ENCODE measurements at regions not wholly inside any gene's neighbourhood (a gene's known extent, or its start where the extent isn't known, plus 50 kb on each side); places are given as distances from the start of the nearest gene placed in this dataset.

GRCh38 chr9:87189006-87189405, 241.7 kb upstream of the GAS1 start:
- Mint-ChIP-seq H3K9me3 (ENCODE audit: unreplicated experiment) (no peaks in the 10 kb centered on the region), H3K27ac (ENCODE audit: unreplicated experiment) (no peak overlapping the region), H3K4me1 (ENCODE audit: unreplicated experiment) (peaks cover 66% of the 10 kb centered on the region), H3K27me3 (ENCODE audit: unreplicated experiment) (no peaks in the 10 kb centered on the region), H3K36me3 (ENCODE audit: unreplicated experiment) (no peaks in the 10 kb centered on the region), H3K4me3 (ENCODE audit: unreplicated experiment) (no peak overlapping the region)
- TF ChIP-seq CTCF (IDR thresholded peaks at IDR 0.05): no peak
- no peak for DNase-seq (ENCODE audit: extremely low spot score, unreplicated experiment)

DNA sequence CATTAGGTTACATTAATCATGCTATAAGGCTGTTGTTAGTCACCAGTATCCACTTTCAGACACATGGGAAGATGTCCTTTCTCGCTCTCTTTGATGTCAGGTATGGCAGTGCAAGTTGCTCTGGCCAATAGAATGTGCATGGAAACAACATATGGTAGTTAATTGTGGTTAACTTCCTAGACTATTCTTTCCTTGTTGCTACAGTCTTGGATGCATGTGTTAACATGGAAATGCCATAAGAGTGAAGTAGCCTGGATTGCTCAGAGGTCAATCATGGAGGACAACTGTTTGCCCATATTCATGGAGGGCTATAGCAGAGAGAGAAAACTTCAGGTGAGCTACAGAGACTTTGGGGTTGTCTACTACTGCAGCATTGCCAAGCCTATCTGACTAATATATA, 245.8 kb upstream of the GAS1 start:
- Mint-ChIP-seq H3K27ac (ENCODE audit: unreplicated experiment) (peak overlapping the region; percentile 82), H3K27me3 (ENCODE audit: unreplicated experiment) (no peaks in the 10 kb centered on the region), H3K9me3 (ENCODE audit: unreplicated experiment) (no peaks in the 10 kb centered on the region), H3K4me3 (ENCODE audit: unreplicated experiment) (no peak overlapping the region), H3K4me1 (ENCODE audit: unreplicated experiment) (peaks cover 69% of the 10 kb centered on the region), H3K36me3 (ENCODE audit: unreplicated experiment) (peaks cover 4% of the 10 kb centered on the region)
- DNase-seq (ENCODE audit: extremely low spot score, unreplicated experiment): no peak
- TF ChIP-seq CTCF (IDR thresholded peaks at IDR 0.05): no peak

DNA sequence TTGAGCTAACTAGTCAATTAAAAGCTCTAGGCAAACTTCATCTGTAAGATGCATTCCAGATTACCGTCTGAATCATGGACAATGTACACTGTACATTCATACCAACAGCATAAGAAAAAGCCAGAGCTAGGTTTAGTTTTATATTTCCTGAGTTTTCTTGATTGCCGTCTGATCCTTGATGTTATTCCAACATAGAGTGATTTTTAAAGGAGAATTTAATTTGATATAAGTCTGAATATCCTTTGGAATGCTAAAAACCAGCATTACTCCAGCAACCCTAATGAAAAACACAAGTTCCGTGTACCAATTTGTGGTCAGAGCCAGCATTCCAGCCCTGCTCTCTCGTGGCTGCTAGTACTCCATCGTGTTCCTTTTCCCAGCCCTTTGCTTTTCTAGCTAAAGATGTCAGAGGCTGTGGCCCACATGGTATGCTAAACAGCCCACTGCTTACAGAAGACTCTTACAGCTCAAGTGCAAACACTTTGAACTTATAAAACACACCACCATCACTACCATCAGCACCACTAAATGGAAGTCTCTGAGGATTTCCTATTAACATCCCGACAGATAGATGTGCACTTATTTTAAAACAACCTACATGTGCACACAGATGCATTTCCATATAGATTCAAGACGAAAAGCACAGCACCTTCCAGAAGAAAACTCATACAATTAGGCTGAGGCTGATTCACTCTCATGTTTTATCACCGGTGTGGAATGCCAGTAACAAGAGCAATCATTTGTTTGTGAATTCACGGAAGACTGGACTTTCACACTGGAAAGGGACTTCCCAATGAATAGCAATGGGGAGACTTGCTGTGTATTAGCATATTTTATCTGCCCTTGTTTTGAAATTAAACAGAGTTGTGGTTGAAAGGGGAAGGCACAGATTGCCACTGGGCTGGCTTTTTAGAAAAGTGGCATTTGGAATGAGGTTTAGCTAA, 246.9 kb upstream of the GAS1 start:
- Mint-ChIP-seq H3K36me3 (ENCODE audit: unreplicated experiment) (peaks cover 4% of the 10 kb centered on the region), H3K9me3 (ENCODE audit: unreplicated experiment) (no peaks in the 10 kb centered on the region), H3K4me3 (ENCODE audit: unreplicated experiment) (peak overlapping the region; percentile 33), H3K27ac (ENCODE audit: unreplicated experiment) (peak overlapping the region; percentile 82), H3K4me1 (ENCODE audit: unreplicated experiment) (peaks cover 72% of the 10 kb centered on the region), H3K27me3 (ENCODE audit: unreplicated experiment) (no peaks in the 10 kb centered on the region)
- TF ChIP-seq CTCF (IDR thresholded peaks at IDR 0.05): no peak
- DNase-seq (ENCODE audit: extremely low spot score, unreplicated experiment): no peak

GRCh38 chr9:87195306-87195705, 248.0 kb upstream of the GAS1 start:
- peak overlapping the region; percentile 82 for H3K27ac Mint-ChIP-seq (ENCODE audit: unreplicated experiment)
- peaks cover 4% of the 10 kb centered on the region for H3K36me3 Mint-ChIP-seq (ENCODE audit: unreplicated experiment)
- H3K9me3 Mint-ChIP-seq (ENCODE audit: unreplicated experiment): no peaks in the 10 kb centered on the region
- no peak for DNase-seq (ENCODE audit: extremely low spot score, unreplicated experiment)
- no peak for TF ChIP-seq CTCF (IDR thresholded peaks at IDR 0.05)
- H3K27me3 Mint-ChIP-seq (ENCODE audit: unreplicated experiment): no peaks in the 10 kb centered on the region
- H3K4me1 Mint-ChIP-seq (ENCODE audit: unreplicated experiment): peaks cover 82% of the 10 kb centered on the region
- H3K4me3 Mint-ChIP-seq (ENCODE audit: unreplicated experiment): no peak overlapping the region

- DNase-seq (ENCODE audit: extremely low spot score, unreplicated experiment): no peak
- Mint-ChIP-seq H3K36me3 (ENCODE audit: unreplicated experiment) (peaks cover 4% of the 10 kb centered on the region), H3K4me3 (ENCODE audit: unreplicated experiment) (no peak overlapping the region), H3K27ac (ENCODE audit: unreplicated experiment) (peak overlapping the region; percentile 23), H3K9me3 (ENCODE audit: unreplicated experiment) (no peaks in the 10 kb centered on the region), H3K27me3 (ENCODE audit: unreplicated experiment) (no peaks in the 10 kb centered on the region), H3K4me1 (ENCODE audit: unreplicated experiment) (peaks cover 98% of the 10 kb centered on the region)
- TF ChIP-seq CTCF (IDR thresholded peaks at IDR 0.05): no peak
Measured at GRCh38 chr9:87197349-87198130, 250.2 kb upstream of the GAS1 start.
